Muscle of leg (tissue), 3 donors: ENCODE measurements at regions not wholly inside any gene's neighbourhood (a gene's known extent, or its start where the extent isn't known, plus 50 kb on each side); places are given as distances from the start of the nearest gene placed in this dataset.
A peak's percentile ranks its signal among the peaks of the same experiment; 100 is the strongest.
"Not testable (repeated sequence)": the region's sequence is repeated elsewhere in the genome, so short reads cannot be mapped to it uniquely, and the experiment has no call there.

Source experiments
- DNase-seq: peaks from one replicate; pipeline ENCODE4 v3.0.0; 2013
- H3K27ac ChIP-seq: one replicate; pipeline ENCODE4 v1.5.1; 2013; ENCODE audit warnings: mild to moderate bottlenecking, low read length, control low read depth
- H3K27me3 ChIP-seq: one replicate; pipeline ENCODE4 v1.6.1; 2013; ENCODE audit warnings: low read length; ENCODE audit not compliant: control insufficient read depth, insufficient read depth
- H3K36me3 ChIP-seq: one replicate; pipeline ENCODE4 v1.6.1; 2013; ENCODE audit warnings: low read length; ENCODE audit not compliant: control insufficient read depth, insufficient read depth
- H3K4me1 ChIP-seq: one replicate; pipeline ENCODE4 v1.6.1; 2013; ENCODE audit warnings: low read length; ENCODE audit not compliant: control insufficient read depth, insufficient read depth
- H3K4me3 ChIP-seq: one replicate; pipeline ENCODE4 v1.5.1; 2013; ENCODE audit warnings: low read length, control low read depth
- H3K9me3 ChIP-seq: replicated peaks from 2 replicates; pipeline ENCODE4 v1.6.1; 2013; ENCODE audit warnings: low read depth, low read length; ENCODE audit not compliant: control insufficient read depth
- WGBS: methylation state at CpG from one replicate; pipeline ENCODE4 v1.1.5; 2013; ENCODE audit warnings: missing lambda C conversion rate; ENCODE audit not compliant: insufficient coverage; 5-methylcytosine and 5-hydroxymethylcytosine counted together

- peak; percentile 92 for DNase-seq
- H3K36me3 ChIP-seq = no peaks in the 10 kb centered on the region
- 39% methylated on average over 3 of the region's 12 CpGs for WGBS
- no peak overlapping the region for H3K27ac ChIP-seq
- H3K9me3 ChIP-seq = no peaks in the 10 kb centered on the region
- no peaks in the 10 kb centered on the region for H3K4me1 ChIP-seq
- H3K27me3 ChIP-seq = peaks cover 2% of the 10 kb centered on the region
- H3K4me3 ChIP-seq = no peak overlapping the region
These were observed 115.0 kb upstream of the SHISA3 start for GRCh38 chr4:42282081-42282901.

- Histone ChIP-seq H3K27ac (no peak overlapping the region), H3K9me3 (no peaks in the 10 kb centered on the region), H3K27me3 (peaks cover 2% of the 10 kb centered on the region), H3K36me3 (no peaks in the 10 kb centered on the region), H3K4me1 (no peaks in the 10 kb centered on the region), H3K4me3 (no peak overlapping the region)
- DNase-seq = no peak
- 53% methylated on average over 3 of the region's 5 CpGs for WGBS
These were observed 113.3 kb upstream of the SHISA3 start for GRCh38 chr4:42284030-42284429.

GRCh38 chr4:42288876-42289275 is 108.4 kb upstream of the SHISA3 start:
- 100% methylated on average over 1 of the region's 5 CpGs for WGBS
- not testable (repeated sequence) for H3K4me3 ChIP-seq, H3K9me3 ChIP-seq, H3K27me3 ChIP-seq, H3K4me1 ChIP-seq, H3K27ac ChIP-seq, DNase-seq, H3K36me3 ChIP-seq

GRCh38 chr4:42292192-42292591 is 105.1 kb upstream of the SHISA3 start:
- 89% methylated on average over 7 of the region's 9 CpGs for WGBS
- not testable (repeated sequence) for DNase-seq, H3K4me1 ChIP-seq, H3K27ac ChIP-seq, H3K4me3 ChIP-seq, H3K27me3 ChIP-seq, H3K9me3 ChIP-seq, H3K36me3 ChIP-seq

- no peak for DNase-seq
- H3K36me3 ChIP-seq = no peaks in the 10 kb centered on the region
These were observed 103.1 kb upstream of the SHISA3 start for GRCh38 chr4:42293967-42294813.

GRCh38 chr4:42296196-42296595 is 101.1 kb upstream of the SHISA3 start:
- H3K27me3 ChIP-seq = no peaks in the 10 kb centered on the region
- no peak overlapping the region for H3K4me3 ChIP-seq
- no peak for DNase-seq
- H3K27ac ChIP-seq = no peak overlapping the region
- no peaks in the 10 kb centered on the region for H3K9me3 ChIP-seq
- no peaks in the 10 kb centered on the region for H3K36me3 ChIP-seq
- H3K4me1 ChIP-seq = no peaks in the 10 kb centered on the region
- no CpG with 5 or more reads among the region's 3 CpGs for WGBS

More at GRCh38 chr4:42293967-42294813, 103.1 kb upstream of the SHISA3 start:
- H3K4me1 ChIP-seq = no peaks in the 10 kb centered on the region
- H3K9me3 ChIP-seq = no peaks in the 10 kb centered on the region
- WGBS = 11% methylated on average over 1 of the region's 2 CpGs
- no peaks in the 10 kb centered on the region for H3K27me3 ChIP-seq
- H3K4me3 ChIP-seq = no peak overlapping the region
- H3K27ac ChIP-seq = no peak overlapping the region

- peak; percentile 6 for DNase-seq
- 0% methylated on average over 1 of the region's 4 CpGs for WGBS
- H3K9me3 ChIP-seq = no peaks in the 10 kb centered on the region
- H3K36me3 ChIP-seq = no peaks in the 10 kb centered on the region
- H3K27ac ChIP-seq = no peak overlapping the region
- H3K27me3 ChIP-seq = no peaks in the 10 kb centered on the region
- no peaks in the 10 kb centered on the region for H3K4me1 ChIP-seq
- H3K4me3 ChIP-seq = no peak overlapping the region
These were observed 94.9 kb upstream of the SHISA3 start for GRCh38 chr4:42302348-42302747.

GRCh38 chr4:42306221-42307109 is 90.8 kb upstream of the SHISA3 start:
- no peak overlapping the region for H3K4me3 ChIP-seq
- H3K9me3 ChIP-seq = no peaks in the 10 kb centered on the region
- WGBS = 37% methylated on average over 4 of the region's 11 CpGs
- no peaks in the 10 kb centered on the region for H3K36me3 ChIP-seq
- H3K27me3 ChIP-seq = no peaks in the 10 kb centered on the region
- H3K27ac ChIP-seq = no peak overlapping the region
- no peaks in the 10 kb centered on the region for H3K4me1 ChIP-seq
- DNase-seq = no peak

- no peaks in the 10 kb centered on the region for H3K27me3 ChIP-seq
- no CpG with 5 or more reads among the region's 3 CpGs for WGBS
- no peak for DNase-seq
These were observed 89.0 kb upstream of the SHISA3 start for GRCh38 chr4:42308247-42308646.

More at GRCh38 chr4:42308247-42308646, 89.0 kb upstream of the SHISA3 start:
- no peak overlapping the region for H3K4me3 ChIP-seq
- H3K4me1 ChIP-seq = no peaks in the 10 kb centered on the region
- no peaks in the 10 kb centered on the region for H3K36me3 ChIP-seq
- no peak overlapping the region for H3K27ac ChIP-seq
- H3K9me3 ChIP-seq = no peaks in the 10 kb centered on the region
